CD4-positive, alpha-beta T cell treated with Interleukin-1 beta for 1 hour (primary cell): ENCODE measurements at regions not wholly inside any gene's neighbourhood (a gene's known extent, or its start where the extent isn't known, plus 50 kb on each side); places are given as distances from the start of the nearest gene placed in this dataset.

ENCODE experiments used
- DNase-seq, 2 donors: peaks; one replicate each; pipeline ENCODE4 v3.0.0-alpha.2; 2020 to 2022

DNA sequence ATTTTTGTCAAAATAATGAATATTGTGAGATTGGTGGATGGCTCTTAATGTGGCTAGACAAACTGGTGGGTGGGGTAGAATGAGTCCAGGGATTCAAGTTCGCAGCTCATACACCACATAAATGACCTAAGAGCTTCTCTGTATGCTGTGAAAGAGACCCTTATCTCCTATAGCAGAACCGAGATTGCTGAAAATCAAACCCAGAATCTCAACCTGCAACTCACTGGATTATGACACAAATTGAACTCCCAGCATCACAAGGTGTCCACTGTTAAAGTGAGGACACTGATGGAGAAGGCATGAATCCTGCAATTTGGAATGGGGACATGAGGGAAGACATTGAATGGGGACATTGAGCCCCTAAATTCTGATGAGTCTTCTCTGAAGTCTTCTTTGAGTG is 51.3 kb upstream of the CNKSR3 start:
- no peak for DNase-seq

DNA sequence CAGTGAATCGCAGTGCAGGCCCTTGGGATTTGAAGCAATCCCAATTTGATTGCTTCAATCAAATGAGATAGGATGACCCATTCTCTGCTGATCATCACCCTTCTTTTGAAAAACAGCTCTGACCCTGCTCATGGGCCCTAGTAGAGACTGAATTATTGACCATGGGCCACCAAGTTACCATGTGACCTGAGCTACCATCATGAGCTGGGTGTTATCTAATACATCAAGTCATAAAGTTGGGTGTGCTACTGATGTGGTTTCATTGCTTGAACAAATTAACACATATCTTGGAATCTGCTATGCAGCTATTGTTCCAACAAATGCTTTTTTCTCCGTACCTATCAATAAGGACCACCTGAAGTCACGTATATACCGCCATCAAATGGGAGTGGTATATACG is 54.8 kb upstream of the CNKSR3 start:
- DNase-seq: no peak

- no peak for DNase-seq
Observed at GRCh38 chr6:154566866-154567265, 56.4 kb upstream of the CNKSR3 start.

- no peak for DNase-seq
Observed at GRCh38 chr6:154567695-154568220, 57.3 kb upstream of the CNKSR3 start.

- DNase-seq: no peak
Observed at GRCh38 chr6:154569156-154569862, 58.8 kb upstream of the CNKSR3 start.

- DNase-seq: no peak
Observed at GRCh38 chr6:154570505-154570904, 60.0 kb upstream of the CNKSR3 start.

DNA sequence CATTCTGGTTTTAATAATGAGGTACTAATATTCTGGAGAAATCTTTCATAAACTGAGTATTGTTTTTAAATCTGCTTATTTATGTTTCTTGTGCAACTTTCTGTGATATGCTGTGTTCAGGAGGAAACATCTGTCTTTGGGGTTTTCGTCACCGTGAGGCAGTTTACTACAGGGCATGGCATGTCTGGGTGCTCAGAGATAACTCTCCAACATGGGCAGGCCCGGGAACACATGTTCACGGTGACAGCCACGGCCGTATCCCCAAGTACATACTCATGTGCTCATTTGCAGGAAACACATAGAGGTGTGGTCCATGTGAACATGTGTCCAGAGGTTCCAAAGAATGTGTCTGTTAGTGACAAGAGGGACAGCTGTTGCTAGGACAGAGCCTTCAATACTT is 62.1 kb upstream of the CNKSR3 start:
- DNase-seq: no peak

GRCh38 chr6:154578004-154578559 is 67.6 kb upstream of the CNKSR3 start:
- DNase-seq: no peak

DNA sequence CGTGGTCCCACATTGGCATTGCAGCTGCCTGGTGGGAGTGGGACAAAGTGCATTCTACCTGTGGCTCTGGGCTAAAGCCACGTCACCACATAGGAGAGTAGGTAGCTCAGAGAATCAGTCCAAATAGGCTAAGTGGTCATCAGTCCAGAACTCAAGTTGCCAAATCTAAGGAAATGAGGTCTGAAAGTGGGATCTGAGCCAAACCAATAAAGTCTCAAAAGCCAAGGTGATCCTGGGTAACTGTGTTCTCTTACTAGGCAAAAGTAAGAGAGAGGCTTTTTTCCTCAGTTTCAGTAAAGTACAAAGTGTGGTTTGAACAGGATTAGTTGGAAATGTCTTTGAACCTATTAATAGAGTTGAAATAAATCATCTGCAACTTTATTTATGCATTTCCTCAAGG is 68.6 kb upstream of the CNKSR3 start:
- no peak for DNase-seq

GRCh38 chr6:154579485-154579884 is 69.0 kb upstream of the CNKSR3 start:
- DNase-seq: no peak

GRCh38 chr6:154580397-154581135 is 70.1 kb upstream of the CNKSR3 start:
- DNase-seq: no peak

DNA sequence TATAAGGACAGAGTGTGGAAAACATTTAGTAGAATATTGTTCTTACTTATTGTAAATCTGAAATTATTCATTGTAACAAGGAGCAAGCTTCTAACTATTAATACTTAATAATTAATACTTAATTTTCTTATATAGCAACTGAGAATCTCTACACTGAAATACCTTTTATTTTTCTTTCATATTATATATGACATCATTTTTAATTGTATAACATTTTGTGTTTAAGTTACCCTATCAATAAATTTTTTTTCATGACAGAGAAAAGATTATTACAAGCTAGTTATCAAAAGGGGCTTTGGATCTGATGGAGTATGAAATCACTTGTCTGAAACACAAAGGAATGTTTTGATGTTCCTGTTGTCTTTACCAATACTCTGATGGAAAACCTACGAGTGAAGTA is 72.2 kb upstream of the CNKSR3 start:
- DNase-seq: no peak

GRCh38 chr6:154583546-154584188 is 73.2 kb upstream of the CNKSR3 start:
- no peak for DNase-seq

DNA sequence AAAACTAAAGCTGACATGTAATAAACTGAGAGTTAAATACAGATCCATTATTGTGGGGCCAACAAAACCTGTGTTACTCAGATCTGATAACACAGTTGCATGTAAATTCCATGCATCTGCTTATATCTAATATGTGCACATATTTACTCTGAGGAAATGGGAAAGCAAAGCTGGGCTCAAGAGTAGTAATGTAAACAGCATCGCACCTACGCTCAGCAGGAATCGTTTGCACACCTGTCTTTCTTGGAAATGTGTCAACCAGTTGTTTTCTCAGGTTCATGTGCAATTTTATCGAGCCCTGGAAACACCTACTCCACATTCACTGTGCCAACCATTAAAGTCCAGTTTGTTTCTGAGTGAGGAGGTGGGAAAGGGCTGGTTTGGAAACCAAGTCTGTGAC is 80.3 kb upstream of the CNKSR3 start:
- DNase-seq: no peak

DNA sequence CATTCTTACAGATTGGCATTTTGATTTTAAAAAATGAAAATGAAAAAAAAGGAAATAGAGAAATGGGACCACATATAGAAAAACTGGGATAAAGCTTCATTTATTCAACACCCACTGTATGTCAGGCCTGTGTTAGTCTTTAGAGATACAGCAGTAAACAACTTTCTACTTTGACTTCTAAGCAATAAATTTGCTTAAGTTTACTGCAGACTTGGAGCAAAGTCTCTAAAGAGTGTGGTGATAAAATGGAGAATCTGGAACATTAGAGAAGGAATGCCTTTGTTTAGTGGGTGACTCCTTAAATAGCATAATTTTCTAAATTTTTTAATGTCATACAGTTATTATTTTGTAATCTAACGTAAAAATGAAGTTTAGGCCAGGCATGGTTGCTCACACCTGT is 80.7 kb upstream of the CNKSR3 start:
- no peak for DNase-seq

GRCh38 chr6:154592199-154592860 is 81.8 kb upstream of the CNKSR3 start:
- no peak for DNase-seq

- DNase-seq: no peak
Observed at GRCh38 chr6:154593122-154593521, 82.6 kb upstream of the CNKSR3 start.

DNA sequence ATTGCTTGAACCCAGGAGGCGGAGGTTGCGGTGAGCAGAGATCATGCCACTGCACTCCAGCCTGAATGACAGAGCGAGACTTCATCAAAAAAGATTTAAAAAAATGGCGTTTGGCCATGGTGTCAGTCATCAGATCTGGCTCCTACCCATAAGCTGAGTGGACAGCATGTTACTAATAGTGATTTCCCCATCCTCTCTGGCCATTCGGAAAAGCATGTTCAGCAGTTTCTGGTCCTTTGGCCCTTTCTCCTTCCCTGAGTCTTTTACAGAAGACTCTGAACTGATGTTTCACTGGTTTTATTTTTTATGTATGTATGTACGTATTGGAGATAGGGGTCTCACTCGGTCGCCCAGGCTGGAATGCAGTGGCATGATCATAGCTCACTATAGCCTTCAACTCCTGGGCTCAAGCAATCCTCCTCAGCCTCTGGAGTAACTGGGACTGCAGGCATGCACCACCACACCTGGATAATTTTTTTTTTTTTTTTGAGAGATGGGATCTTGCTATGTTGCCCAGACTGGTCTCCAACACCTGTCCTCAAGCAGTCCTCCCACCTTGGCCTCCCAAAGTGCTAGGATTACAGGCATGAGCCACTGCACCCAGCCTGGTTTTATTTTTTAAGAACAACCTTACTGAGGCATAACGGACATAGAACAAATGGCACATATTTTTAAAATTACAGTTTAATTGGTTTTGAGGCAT is 84.2 kb upstream of the CNKSR3 start:
- DNase-seq: no peak

DNA sequence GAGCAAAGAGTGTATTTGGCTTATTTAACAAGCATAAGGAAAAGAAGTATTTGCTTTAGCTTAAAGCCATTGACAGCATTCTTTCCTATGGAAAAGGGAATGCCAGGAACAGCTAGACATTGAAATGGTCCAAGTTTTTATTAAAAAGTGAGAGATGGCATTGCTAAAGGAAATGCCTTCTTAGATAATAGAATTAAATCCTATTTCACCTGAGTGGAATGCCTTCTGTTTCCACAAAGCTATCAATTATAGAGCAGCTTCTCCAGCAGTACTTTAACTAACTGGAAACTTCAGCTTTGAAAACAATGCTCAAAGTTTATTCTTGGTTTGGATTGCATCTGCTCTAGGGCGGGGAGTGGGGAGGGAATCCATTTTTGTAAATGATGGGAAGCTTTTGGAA is 85.1 kb upstream of the CNKSR3 start:
- DNase-seq: no peak

DNA sequence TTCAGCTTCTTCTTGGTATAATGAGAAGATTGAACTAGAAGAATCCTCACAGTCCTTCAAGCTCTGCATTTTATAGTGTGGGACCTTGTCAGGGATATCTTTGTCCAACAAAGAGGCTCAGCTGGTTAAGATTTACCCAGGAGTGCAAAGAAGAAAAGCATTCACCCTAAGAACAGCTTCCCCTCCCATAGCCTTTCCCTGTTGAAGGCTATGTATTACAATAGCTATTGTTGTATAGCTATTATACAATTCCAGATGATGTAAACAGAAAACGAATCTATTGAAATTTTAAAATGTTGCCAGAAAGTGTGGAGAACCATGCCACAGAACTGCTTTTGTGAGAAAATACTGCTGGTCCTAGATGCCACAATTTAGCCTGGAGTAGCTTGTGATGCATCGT is 85.5 kb upstream of the CNKSR3 start:
- no peak for DNase-seq

GRCh38 chr6:154596701-154597100 is 86.2 kb upstream of the CNKSR3 start:
- DNase-seq: no peak

DNA sequence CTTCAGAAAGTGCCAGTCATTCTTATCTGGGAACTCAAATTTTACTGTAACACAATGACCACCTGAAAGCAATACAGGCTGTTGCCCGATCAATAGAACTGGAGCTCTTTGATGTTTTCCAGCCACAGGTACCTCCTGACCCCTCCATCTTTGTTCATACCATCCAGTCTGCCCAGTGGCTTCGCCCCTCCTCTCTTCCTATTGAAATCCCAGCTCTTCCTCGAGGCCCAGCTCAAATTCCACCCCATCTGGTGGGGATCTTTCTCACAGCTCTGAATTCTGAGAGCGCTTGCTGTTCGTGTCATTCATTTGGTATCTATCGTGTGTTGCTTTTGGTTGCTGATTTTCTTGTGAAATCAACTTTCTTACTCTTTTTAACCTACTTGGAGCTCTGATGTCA is 87.9 kb upstream of the CNKSR3 start:
- DNase-seq: no peak
